Left lung (tissue), 4 donors: ENCODE measurements at regions not wholly inside any gene's neighbourhood (a gene's known extent, or its start where the extent isn't known, plus 50 kb on each side); places are given as distances from the start of the nearest gene placed in this dataset.

Experiments used
- ATAC-seq: fragments of 200-7000 bp; cut with Tn5 transposase; one replicate; pipeline ENCODE4 v1.9.1; 2020; ENCODE audit warnings: moderate library complexity
- DNase-seq, 4 donors: peaks; one replicate each; pipeline ENCODE4 v3.0.0-alpha.2; 2013 to 2020
- H3K27ac ChIP-seq, 2 donors: fragments of 200-600 bp; sonication (generic) in 1 of 2; one replicate each; pipeline versions ENCODE4 v1.5.0 to v1.8.0; 2020 to 2021
- H3K27me3 ChIP-seq, 2 donors: fragments of 200-600 bp; sonication (generic) in 1 of 2; one replicate each; pipeline versions ENCODE4 v1.5.0 to v1.8.0; 2020 to 2021
- H3K36me3 ChIP-seq, 2 donors: fragments of 200-600 bp; sonication (generic) in 1 of 2; one replicate each; pipeline versions ENCODE4 v1.5.0 to v1.8.0; 2020 to 2021
- H3K4me1 ChIP-seq, 2 donors: fragments of 200-600 bp; one replicate each; pipeline ENCODE4 v1.8.0; 2021
- H3K4me3 ChIP-seq, 2 donors: fragments of 200-600 bp; sonication (generic) in 1 of 2; one replicate each; pipeline versions ENCODE4 v1.5.0 to v1.8.0; 2020 to 2021; ENCODE audit warnings: mild to moderate bottlenecking in 1 of 2
- H3K9me3 ChIP-seq, 2 donors: fragments of 200-600 bp; sonication (generic) in 1 of 2; one replicate each; pipeline versions ENCODE4 v1.5.0 to v1.8.0; 2020 to 2021
- intact Hi-C, 2 donors: fragments of 100-400 bp; cut with DNase I; formaldehyde crosslinking; loops; one replicate each; pipeline versions ENCODE4 v1.11.2 to v1.14.2; 2022
- TF ChIP-seq, protein P1 (sequence below), 2 donors: fragments of 200-600 bp; sonication (generic) in 1 of 2; IDR thresholded peaks; one replicate each; pipeline versions ENCODE4 v1.5.0 to v1.8.0; 2021; ENCODE audit warnings: antibody characterized with exemption in 2 of 2
- donor health status: DM: no; HTN: yes; CAD: no.
- donor health status: DM: no; HTN: no; CAD: no.

GRCh38 chr20:50369225-50370035 is 140.8 kb upstream of the PTPN1 start:
- Histone ChIP-seq H3K27me3 (no peaks in the 10 kb centered on the region), H3K4me3 (no peak overlapping the region), H3K4me1 (peaks cover 3 to 17% of the 10 kb centered on the region in 2 donors), H3K27ac (peak overlapping the region in 1 of 2 donors; percentile 28), H3K9me3 (no peaks in the 10 kb centered on the region), H3K36me3 (no peaks in the 10 kb centered on the region)
- TF ChIP-seq, protein P1, sequence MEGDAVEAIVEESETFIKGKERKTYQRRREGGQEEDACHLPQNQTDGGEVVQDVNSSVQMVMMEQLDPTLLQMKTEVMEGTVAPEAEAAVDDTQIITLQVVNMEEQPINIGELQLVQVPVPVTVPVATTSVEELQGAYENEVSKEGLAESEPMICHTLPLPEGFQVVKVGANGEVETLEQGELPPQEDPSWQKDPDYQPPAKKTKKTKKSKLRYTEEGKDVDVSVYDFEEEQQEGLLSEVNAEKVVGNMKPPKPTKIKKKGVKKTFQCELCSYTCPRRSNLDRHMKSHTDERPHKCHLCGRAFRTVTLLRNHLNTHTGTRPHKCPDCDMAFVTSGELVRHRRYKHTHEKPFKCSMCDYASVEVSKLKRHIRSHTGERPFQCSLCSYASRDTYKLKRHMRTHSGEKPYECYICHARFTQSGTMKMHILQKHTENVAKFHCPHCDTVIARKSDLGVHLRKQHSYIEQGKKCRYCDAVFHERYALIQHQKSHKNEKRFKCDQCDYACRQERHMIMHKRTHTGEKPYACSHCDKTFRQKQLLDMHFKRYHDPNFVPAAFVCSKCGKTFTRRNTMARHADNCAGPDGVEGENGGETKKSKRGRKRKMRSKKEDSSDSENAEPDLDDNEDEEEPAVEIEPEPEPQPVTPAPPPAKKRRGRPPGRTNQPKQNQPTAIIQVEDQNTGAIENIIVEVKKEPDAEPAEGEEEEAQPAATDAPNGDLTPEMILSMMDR (IDR thresholded peaks at IDR 0.05): no peak
- DNase-seq (peak in 3 of 4 donors; percentile 83 to 87 (median 84)), ATAC-seq (peak; percentile 90)
- intact Hi-C loops: no loop called here

GRCh38 chr20:50370036-50370566 is 140.1 kb upstream of the PTPN1 start:
- no peak overlapping the region for H3K4me3 ChIP-seq
- intact Hi-C loops: no loop called here
- no peak for DNase-seq
- H3K36me3 ChIP-seq: no peaks in the 10 kb centered on the region
- H3K27ac ChIP-seq: peak overlapping the region in 1 of 2 donors; percentile 28
- no peaks in the 10 kb centered on the region for H3K27me3 ChIP-seq
- ATAC-seq: no peak
- TF ChIP-seq, protein P1 (IDR thresholded peaks at IDR 0.05): no peak
- H3K4me1 ChIP-seq: peaks cover 3 to 17% of the 10 kb centered on the region in 2 donors
- H3K9me3 ChIP-seq: no peaks in the 10 kb centered on the region

GRCh38 chr20:50371878-50372769 is 138.1 kb upstream of the PTPN1 start:
- H3K27ac ChIP-seq: no peak overlapping the region
- DNase-seq (no peak), ATAC-seq (no peak)
- H3K4me1 ChIP-seq: peaks cover 0 to 14% of the 10 kb centered on the region in 2 donors
- H3K36me3 ChIP-seq: no peaks in the 10 kb centered on the region
- H3K27me3 ChIP-seq: no peaks in the 10 kb centered on the region
- intact Hi-C loops: no loop called here
- H3K4me3 ChIP-seq: no peak overlapping the region
- TF ChIP-seq, protein P1 (IDR thresholded peaks at IDR 0.05): no peak
- H3K9me3 ChIP-seq: no peaks in the 10 kb centered on the region

DNA sequence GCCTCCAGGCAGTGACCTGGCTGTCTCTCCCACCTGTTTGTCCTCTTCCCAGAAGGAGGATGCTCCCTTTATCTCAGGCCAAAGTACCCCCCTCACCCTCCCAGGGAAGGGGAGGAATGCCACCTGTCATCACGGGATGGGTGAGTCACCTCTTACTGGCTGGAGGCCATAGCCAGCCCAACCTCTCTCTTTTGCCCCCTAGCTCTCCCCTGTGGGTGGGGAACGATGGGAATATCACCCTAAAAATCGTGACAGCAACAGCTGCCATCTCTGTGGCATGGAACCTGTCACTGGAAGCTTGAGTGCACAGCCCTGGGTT is 137.5 kb upstream of the PTPN1 start:
- ATAC-seq: no peak
- Histone ChIP-seq H3K36me3 (no peaks in the 10 kb centered on the region), H3K4me1 (peaks cover 0 to 13% of the 10 kb centered on the region in 2 donors), H3K9me3 (no peaks in the 10 kb centered on the region), H3K4me3 (no peak overlapping the region), H3K27me3 (no peaks in the 10 kb centered on the region), H3K27ac (no peak overlapping the region)
- intact Hi-C loops: no loop called here
- TF ChIP-seq, protein P1 (IDR thresholded peaks at IDR 0.05): no peak
- DNase-seq: no peak
